PC-3 (cell line): ENCODE measurements at regions not wholly inside any gene's neighbourhood (a gene's known extent, or its start where the extent isn't known, plus 50 kb on each side); places are given as distances from the start of the nearest gene placed in this dataset.

ENCODE experiments used
- EZH2phosphoT487 ChIP-seq: fragments of 300-600 bp; sonication (generic); IDR thresholded peaks from 2 replicates; pipeline ENCODE4 v1.6.1; 2018; ENCODE audit warnings: mild to moderate bottlenecking, antibody characterized with exemption, low read length, borderline replicate concordance
- TF ChIP-seq, protein P1 (sequence below): fragments of 300-600 bp; sonication (generic); conservative IDR thresholded peaks from 2 replicates; pipeline ENCODE4 v1.5.1; 2017; ENCODE audit warnings: antibody characterized with exemption, low read depth, mild to moderate bottlenecking, low read length

DNA sequence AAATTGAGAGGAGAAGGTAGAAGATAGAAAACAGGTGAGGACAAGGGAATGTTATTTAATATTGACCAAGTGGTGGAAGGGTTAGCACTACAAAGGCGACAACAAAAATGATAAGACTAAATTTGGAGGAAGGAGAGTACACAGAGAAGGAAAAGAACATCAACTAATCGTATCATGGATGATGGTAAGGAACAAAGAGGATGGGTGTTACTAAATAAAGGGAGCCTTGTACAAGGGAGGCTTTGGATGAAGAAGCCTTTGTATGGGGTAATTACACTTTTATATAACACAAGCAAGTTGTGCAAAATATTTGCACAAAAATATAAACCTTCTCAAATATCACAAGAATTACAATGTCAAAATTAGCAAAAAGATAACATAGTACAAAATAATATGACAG, 125.7 kb downstream of the ZNF608 start:
- TF ChIP-seq, protein P1, sequence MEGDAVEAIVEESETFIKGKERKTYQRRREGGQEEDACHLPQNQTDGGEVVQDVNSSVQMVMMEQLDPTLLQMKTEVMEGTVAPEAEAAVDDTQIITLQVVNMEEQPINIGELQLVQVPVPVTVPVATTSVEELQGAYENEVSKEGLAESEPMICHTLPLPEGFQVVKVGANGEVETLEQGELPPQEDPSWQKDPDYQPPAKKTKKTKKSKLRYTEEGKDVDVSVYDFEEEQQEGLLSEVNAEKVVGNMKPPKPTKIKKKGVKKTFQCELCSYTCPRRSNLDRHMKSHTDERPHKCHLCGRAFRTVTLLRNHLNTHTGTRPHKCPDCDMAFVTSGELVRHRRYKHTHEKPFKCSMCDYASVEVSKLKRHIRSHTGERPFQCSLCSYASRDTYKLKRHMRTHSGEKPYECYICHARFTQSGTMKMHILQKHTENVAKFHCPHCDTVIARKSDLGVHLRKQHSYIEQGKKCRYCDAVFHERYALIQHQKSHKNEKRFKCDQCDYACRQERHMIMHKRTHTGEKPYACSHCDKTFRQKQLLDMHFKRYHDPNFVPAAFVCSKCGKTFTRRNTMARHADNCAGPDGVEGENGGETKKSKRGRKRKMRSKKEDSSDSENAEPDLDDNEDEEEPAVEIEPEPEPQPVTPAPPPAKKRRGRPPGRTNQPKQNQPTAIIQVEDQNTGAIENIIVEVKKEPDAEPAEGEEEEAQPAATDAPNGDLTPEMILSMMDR: no peak
- TF ChIP-seq EZH2phosphoT487: no peak
